H1 (cell line): ENCODE measurements at regions not wholly inside any gene's neighbourhood (a gene's known extent, or its start where the extent isn't known, plus 50 kb on each side); places are given as distances from the start of the nearest gene placed in this dataset.

Experiments
- BCL11A ChIP-seq, 2 experiments: IDR thresholded peaks; one replicate each; pipeline ENCODE4 v1.6.1; 2011; ENCODE audit warnings: low read depth in 2 of 2, low read length in 2 of 2, mild to moderate bottlenecking in 2 of 2
- EZH2 ChIP-seq: fragments of 200-600 bp; sonication (generic); IDR thresholded peaks from 2 replicates; pipeline ENCODE4 v1.7.1; 2012; ENCODE audit warnings: low read depth, mild to moderate bottlenecking, moderate library complexity, low read length, inconsistent platforms; ENCODE audit not compliant: severe bottlenecking
- FOSL1 ChIP-seq: IDR thresholded peaks from 2 replicates; pipeline ENCODE4 v1.6.1; 2011; ENCODE audit warnings: mild to moderate bottlenecking, low read depth, low read length, moderate library complexity; ENCODE audit not compliant: insufficient read depth
- GABPA ChIP-seq: IDR thresholded peaks from 2 replicates; pipeline ENCODE4 v1.6.1; 2011; ENCODE audit warnings: mild to moderate bottlenecking, low read length, moderate library complexity, borderline replicate concordance; ENCODE audit not compliant: insufficient read depth
- MAFK ChIP-seq: IDR thresholded peaks from 2 replicates; pipeline ENCODE4 v1.6.1; 2012; ENCODE audit warnings: low read depth, mild to moderate bottlenecking, improper control_type of control experiment, low read length
- MAX ChIP-seq: IDR thresholded peaks from 2 replicates; pipeline ENCODE4 v1.6.1; 2012; ENCODE audit warnings: inconsistent platforms
- RAD21 ChIP-seq, 2 experiments: IDR thresholded peaks in 1 of 2; conservative IDR thresholded peaks in 1 of 2; 2 replicates each; pipeline ENCODE4 v1.6.1; 2011; ENCODE audit warnings: low read depth in 2 of 2, low read length in 2 of 2, improper control_type of control experiment in 1 of 2, inconsistent platforms in 1 of 2, mild to moderate bottlenecking in 1 of 2, moderate library complexity in 1 of 2
- SIRT6 ChIP-seq: IDR thresholded peaks from one replicate; pipeline ENCODE4 v1.7.1; 2012; ENCODE audit warnings: low read length, inconsistent platforms
- SP2 ChIP-seq: IDR thresholded peaks from 2 replicates; pipeline ENCODE4 v1.6.1; 2012; ENCODE audit warnings: mild to moderate bottlenecking, low read length, inconsistent platforms
- TBP ChIP-seq: IDR thresholded peaks from 2 replicates; pipeline ENCODE4 v1.6.1; 2011; ENCODE audit warnings: low read depth, low read length, improper control_type of control experiment
- TCF12 ChIP-seq: IDR thresholded peaks from 2 replicates; pipeline ENCODE4 v1.6.1; 2011; ENCODE audit warnings: low read depth, mild to moderate bottlenecking, low read length
- YY1 ChIP-seq: IDR thresholded peaks from 2 replicates; pipeline ENCODE4 v1.6.1; 2011; ENCODE audit warnings: low read depth, mild to moderate bottlenecking, low read length
- TF ChIP-seq, protein P1 (sequence below): fragments of 300-600 bp; sonication (generic); IDR thresholded peaks from 2 replicates; pipeline ENCODE4 v1.7.1; 2012; ENCODE audit warnings: low read length, moderate library complexity, mild to moderate bottlenecking, inconsistent platforms; ENCODE audit not compliant: insufficient replicate concordance

- TF ChIP-seq, protein P1, sequence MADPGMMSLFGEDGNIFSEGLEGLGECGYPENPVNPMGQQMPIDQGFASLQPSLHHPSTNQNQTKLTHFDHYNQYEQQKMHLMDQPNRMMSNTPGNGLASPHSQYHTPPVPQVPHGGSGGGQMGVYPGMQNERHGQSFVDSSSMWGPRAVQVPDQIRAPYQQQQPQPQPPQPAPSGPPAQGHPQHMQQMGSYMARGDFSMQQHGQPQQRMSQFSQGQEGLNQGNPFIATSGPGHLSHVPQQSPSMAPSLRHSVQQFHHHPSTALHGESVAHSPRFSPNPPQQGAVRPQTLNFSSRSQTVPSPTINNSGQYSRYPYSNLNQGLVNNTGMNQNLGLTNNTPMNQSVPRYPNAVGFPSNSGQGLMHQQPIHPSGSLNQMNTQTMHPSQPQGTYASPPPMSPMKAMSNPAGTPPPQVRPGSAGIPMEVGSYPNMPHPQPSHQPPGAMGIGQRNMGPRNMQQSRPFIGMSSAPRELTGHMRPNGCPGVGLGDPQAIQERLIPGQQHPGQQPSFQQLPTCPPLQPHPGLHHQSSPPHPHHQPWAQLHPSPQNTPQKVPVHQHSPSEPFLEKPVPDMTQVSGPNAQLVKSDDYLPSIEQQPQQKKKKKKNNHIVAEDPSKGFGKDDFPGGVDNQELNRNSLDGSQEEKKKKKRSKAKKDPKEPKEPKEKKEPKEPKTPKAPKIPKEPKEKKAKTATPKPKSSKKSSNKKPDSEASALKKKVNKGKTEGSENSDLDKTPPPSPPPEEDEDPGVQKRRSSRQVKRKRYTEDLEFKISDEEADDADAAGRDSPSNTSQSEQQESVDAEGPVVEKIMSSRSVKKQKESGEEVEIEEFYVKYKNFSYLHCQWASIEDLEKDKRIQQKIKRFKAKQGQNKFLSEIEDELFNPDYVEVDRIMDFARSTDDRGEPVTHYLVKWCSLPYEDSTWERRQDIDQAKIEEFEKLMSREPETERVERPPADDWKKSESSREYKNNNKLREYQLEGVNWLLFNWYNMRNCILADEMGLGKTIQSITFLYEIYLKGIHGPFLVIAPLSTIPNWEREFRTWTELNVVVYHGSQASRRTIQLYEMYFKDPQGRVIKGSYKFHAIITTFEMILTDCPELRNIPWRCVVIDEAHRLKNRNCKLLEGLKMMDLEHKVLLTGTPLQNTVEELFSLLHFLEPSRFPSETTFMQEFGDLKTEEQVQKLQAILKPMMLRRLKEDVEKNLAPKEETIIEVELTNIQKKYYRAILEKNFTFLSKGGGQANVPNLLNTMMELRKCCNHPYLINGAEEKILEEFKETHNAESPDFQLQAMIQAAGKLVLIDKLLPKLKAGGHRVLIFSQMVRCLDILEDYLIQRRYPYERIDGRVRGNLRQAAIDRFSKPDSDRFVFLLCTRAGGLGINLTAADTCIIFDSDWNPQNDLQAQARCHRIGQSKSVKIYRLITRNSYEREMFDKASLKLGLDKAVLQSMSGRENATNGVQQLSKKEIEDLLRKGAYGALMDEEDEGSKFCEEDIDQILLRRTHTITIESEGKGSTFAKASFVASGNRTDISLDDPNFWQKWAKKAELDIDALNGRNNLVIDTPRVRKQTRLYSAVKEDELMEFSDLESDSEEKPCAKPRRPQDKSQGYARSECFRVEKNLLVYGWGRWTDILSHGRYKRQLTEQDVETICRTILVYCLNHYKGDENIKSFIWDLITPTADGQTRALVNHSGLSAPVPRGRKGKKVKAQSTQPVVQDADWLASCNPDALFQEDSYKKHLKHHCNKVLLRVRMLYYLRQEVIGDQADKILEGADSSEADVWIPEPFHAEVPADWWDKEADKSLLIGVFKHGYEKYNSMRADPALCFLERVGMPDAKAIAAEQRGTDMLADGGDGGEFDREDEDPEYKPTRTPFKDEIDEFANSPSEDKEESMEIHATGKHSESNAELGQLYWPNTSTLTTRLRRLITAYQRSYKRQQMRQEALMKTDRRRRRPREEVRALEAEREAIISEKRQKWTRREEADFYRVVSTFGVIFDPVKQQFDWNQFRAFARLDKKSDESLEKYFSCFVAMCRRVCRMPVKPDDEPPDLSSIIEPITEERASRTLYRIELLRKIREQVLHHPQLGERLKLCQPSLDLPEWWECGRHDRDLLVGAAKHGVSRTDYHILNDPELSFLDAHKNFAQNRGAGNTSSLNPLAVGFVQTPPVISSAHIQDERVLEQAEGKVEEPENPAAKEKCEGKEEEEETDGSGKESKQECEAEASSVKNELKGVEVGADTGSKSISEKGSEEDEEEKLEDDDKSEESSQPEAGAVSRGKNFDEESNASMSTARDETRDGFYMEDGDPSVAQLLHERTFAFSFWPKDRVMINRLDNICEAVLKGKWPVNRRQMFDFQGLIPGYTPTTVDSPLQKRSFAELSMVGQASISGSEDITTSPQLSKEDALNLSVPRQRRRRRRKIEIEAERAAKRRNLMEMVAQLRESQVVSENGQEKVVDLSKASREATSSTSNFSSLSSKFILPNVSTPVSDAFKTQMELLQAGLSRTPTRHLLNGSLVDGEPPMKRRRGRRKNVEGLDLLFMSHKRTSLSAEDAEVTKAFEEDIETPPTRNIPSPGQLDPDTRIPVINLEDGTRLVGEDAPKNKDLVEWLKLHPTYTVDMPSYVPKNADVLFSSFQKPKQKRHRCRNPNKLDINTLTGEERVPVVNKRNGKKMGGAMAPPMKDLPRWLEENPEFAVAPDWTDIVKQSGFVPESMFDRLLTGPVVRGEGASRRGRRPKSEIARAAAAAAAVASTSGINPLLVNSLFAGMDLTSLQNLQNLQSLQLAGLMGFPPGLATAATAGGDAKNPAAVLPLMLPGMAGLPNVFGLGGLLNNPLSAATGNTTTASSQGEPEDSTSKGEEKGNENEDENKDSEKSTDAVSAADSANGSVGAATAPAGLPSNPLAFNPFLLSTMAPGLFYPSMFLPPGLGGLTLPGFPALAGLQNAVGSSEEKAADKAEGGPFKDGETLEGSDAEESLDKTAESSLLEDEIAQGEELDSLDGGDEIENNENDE, result no peak
- TF ChIP-seq SP2, result no peak
- TF ChIP-seq TBP, result no peak
- TF ChIP-seq GABPA, result no peak
- TF ChIP-seq FOSL1, result no peak
- TF ChIP-seq EZH2, result no peak
- TF ChIP-seq RAD21 (IDR thresholded peaks at IDR 0.05 in 1 of 2, conservative IDR thresholded peaks at IDR 0.05 in 1 of 2; ENCODE audit: low read depth in 2 of 2, low read length in 2 of 2), result no peak
- TF ChIP-seq MAFK, result no peak
- no peak for TF ChIP-seq TCF12
- no peak for TF ChIP-seq MAX
- no peak for TF ChIP-seq BCL11A (IDR thresholded peaks at IDR 0.05; ENCODE audit: low read depth in 2 of 2, low read length in 2 of 2)
- no peak for TF ChIP-seq YY1
- no peak for TF ChIP-seq SIRT6
These were observed 223.6 kb downstream of the C1D start (continued) for GRCh38 chr2:67839242-67839641.
